ENCODE measurements at regions not wholly inside any gene's neighbourhood (a gene's known extent, or its start where the extent isn't known, plus 50 kb on each side); places are given as distances from the start of the nearest gene placed in this dataset.
"Not testable (repeated sequence)": the region's sequence is repeated elsewhere in the genome, so short reads cannot be mapped to it uniquely, and the experiment has no call there.

DNA sequence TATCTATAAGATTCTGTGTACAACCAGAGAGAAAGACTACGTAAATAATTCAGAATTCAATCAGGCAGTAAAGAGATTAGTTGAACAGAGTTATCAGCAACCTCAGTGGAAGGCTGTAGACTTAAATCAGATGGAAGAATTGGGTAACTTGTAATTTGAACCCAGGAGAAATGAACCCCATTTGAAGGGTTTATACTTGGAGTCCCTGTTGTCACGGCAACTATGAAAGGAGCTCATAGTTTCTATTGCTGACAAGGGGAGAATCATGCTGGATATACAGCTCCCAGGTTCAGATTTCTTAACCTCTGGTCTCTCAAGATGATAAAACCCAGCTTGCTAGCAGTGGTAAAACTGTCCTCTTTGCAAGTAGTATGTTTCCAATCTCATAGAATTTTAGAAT lies 54.4 kb upstream of the BMP4 start:
- no peak overlapping the region for H3K4me3 ChIP-seq (ENCODE audit: low read depth, low read length)
- TF ChIP-seq CTCF (IDR thresholded peaks at IDR 0.05; ENCODE audit: insufficient read depth, low read length, poor library complexity, severe bottlenecking): no peak
- no peaks in the 10 kb centered on the region for H3K36me3 ChIP-seq (ENCODE audit: control insufficient read depth, insufficient read depth, low read length)
- no peaks in the 10 kb centered on the region for H3K27me3 ChIP-seq (ENCODE audit: control insufficient read depth, insufficient read depth, low read length)
- DNase-seq (ENCODE audit: low read depth): no peak

GRCh38 chr14:54023027-54023426 lies 66.4 kb upstream of the BMP4 start:
- H3K4me3 ChIP-seq (ENCODE audit: low read depth, low read length): no peak overlapping the region
- H3K27me3 ChIP-seq (ENCODE audit: control insufficient read depth, insufficient read depth, low read length): no peaks in the 10 kb centered on the region
- DNase-seq (ENCODE audit: low read depth): no peak
- TF ChIP-seq CTCF (IDR thresholded peaks at IDR 0.05; ENCODE audit: insufficient read depth, low read length, poor library complexity, severe bottlenecking): no peak
- no peaks in the 10 kb centered on the region for H3K36me3 ChIP-seq (ENCODE audit: control insufficient read depth, insufficient read depth, low read length)

DNA sequence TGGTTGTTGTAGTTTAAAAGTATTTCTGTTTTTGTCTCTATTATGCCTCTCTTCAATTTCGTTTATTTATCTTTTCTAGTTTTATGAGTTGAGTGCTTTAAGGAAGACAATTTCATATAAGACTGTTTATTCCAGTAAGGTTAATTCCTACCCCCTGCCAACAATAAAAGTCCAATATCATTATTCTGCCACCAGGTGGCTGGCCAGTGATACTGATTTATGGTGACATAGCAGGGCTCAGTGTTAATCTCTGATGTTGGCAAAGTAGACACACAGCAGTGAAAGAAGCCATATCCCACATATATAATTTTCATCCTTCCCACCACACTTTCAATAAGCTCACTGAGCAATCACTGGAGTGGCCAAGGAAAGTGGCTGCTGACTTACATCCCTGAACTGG lies 69.0 kb upstream of the BMP4 start:
- DNase-seq (ENCODE audit: low read depth): no peak
- TF ChIP-seq CTCF (IDR thresholded peaks at IDR 0.05; ENCODE audit: insufficient read depth, low read length, poor library complexity, severe bottlenecking): peak; percentile 26
- H3K36me3 ChIP-seq (ENCODE audit: control insufficient read depth, insufficient read depth, low read length): no peaks in the 10 kb centered on the region
- H3K4me3 ChIP-seq (ENCODE audit: low read depth, low read length): no peak overlapping the region
- no peaks in the 10 kb centered on the region for H3K27me3 ChIP-seq (ENCODE audit: control insufficient read depth, insufficient read depth, low read length)

DNA sequence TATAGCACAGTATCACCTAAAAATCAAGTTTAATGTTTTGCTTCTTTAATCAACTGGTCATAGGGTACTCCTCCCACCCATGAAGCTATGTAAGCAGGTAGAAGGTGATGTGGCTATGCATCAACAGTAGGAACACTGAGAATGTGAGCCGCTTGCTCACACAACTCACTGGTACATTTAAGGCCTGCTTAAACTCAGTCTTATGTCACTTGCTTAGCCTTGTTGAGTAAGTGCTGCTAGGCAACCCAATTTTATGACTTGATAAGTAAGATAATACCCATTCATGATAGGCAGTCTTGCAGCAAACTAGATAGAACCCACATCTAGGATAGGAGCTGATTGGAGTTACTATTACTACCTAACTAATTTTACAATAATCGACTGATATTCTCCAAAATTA lies 70.0 kb upstream of the BMP4 start:
- no peak for TF ChIP-seq CTCF (IDR thresholded peaks at IDR 0.05; ENCODE audit: insufficient read depth, low read length, poor library complexity, severe bottlenecking)
- Histone ChIP-seq H3K4me3 (ENCODE audit: low read depth, low read length) (no peak overlapping the region), H3K27me3 (ENCODE audit: control insufficient read depth, insufficient read depth, low read length) (no peaks in the 10 kb centered on the region), H3K36me3 (ENCODE audit: control insufficient read depth, insufficient read depth, low read length) (no peaks in the 10 kb centered on the region)
- DNase-seq (ENCODE audit: low read depth): no peak

GRCh38 chr14:54030996-54031395 lies 74.4 kb upstream of the BMP4 start:
- DNase-seq (ENCODE audit: low read depth); H3K36me3 ChIP-seq (ENCODE audit: control insufficient read depth, insufficient read depth, low read length); H3K4me3 ChIP-seq (ENCODE audit: low read depth, low read length); H3K27me3 ChIP-seq (ENCODE audit: control insufficient read depth, insufficient read depth, low read length): not testable (repeated sequence)

DNA sequence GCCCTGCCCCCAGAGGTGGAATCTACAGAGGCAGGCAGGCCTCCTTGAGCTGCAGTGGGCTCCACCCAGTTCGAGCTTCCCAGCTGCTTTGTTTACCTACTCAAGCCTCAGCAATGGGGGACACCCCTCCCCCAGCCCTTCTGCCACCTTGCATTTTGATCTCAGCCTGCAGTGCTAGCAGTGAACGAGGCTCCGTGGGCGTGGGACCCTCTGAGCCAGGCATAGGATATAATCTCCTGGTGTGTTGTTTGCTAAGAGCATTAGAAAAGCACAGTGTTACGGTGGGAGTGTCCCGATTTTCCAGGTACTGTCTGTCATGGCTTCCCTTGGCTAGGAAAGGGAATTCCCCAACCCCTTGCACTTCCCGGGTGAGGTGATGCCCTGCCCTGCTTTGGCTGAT lies 76.7 kb upstream of the BMP4 start:
- H3K36me3 ChIP-seq (ENCODE audit: control insufficient read depth, insufficient read depth, low read length); DNase-seq (ENCODE audit: low read depth); H3K4me3 ChIP-seq (ENCODE audit: low read depth, low read length); H3K27me3 ChIP-seq (ENCODE audit: control insufficient read depth, insufficient read depth, low read length): not testable (repeated sequence)

- Histone ChIP-seq H3K36me3 (ENCODE audit: control insufficient read depth, insufficient read depth, low read length) (no peaks in the 10 kb centered on the region), H3K4me3 (ENCODE audit: low read depth, low read length) (no peak overlapping the region), H3K27me3 (ENCODE audit: control insufficient read depth, insufficient read depth, low read length) (no peaks in the 10 kb centered on the region)
- no peak for TF ChIP-seq CTCF (IDR thresholded peaks at IDR 0.05; ENCODE audit: insufficient read depth, low read length, poor library complexity, severe bottlenecking)
- DNase-seq (ENCODE audit: low read depth): no peak
These were observed 82.1 kb upstream of the BMP4 start for GRCh38 chr14:54038724-54039123.
